HG03097 (cell line): ENCODE measurements at regions not wholly inside any gene's neighbourhood (a gene's known extent, or its start where the extent isn't known, plus 50 kb on each side); places are given as distances from the start of the nearest gene placed in this dataset.

Experiments used
- ATAC-seq: cut with Tn5 transposase; IDR thresholded peaks from one replicate; pipeline ENCODE4 v1.9.1; 2021; ENCODE audit not compliant: unreplicated experiment, low FRiP score

- ATAC-seq: no peak
Observed at GRCh38 chr18:30566877-30567276, 475.7 kb downstream of the DSC3 start.

DNA sequence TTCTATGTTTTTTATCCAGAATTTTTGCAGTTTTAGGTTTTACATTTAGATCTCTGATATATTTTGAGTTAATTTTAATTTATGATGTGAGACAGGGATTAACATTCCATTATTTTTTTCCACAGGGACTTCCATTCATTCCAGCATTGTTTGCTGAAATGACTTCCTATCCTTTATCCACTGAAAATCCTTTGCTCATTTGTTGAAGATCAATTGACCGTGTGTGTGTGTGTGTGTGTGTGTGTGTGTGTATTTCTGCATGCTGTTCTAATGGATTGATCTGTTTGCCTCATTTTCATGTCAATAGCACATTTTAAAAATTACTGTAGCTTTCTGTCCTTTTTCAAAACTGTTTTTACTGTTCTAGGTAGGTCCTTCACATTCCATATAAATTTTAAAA is 480.3 kb downstream of the DSC3 start:
- ATAC-seq: no peak

- ATAC-seq: no peak
Observed at GRCh38 chr18:30556112-30556511, 486.4 kb downstream of the DSC3 start.

- ATAC-seq: no peak
Observed at GRCh38 chr18:30545393-30545792, 497.1 kb downstream of the DSC3 start.

GRCh38 chr18:30544141-30544540 is 498.4 kb downstream of the DSC3 start:
- ATAC-seq: no peak

DNA sequence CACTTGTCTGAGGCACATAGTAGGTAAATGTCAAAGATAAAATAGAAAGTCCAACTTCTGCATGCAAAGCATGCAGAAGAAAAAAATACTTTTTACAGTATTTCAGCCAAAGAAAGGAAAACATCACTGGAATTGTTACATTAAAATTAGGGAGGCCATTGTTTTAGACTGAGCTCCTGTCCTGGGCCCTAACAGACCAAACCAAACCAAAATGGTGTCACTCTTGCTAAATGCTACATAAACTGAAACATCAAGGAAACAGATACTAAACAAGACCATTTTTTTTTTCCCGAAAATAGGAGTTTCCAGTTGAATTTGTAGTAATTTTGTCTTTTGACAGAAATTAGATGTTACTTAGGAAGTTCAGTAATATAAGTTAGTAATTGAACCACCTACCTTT is 508.8 kb downstream of the DSC3 start:
- ATAC-seq: no peak

DNA sequence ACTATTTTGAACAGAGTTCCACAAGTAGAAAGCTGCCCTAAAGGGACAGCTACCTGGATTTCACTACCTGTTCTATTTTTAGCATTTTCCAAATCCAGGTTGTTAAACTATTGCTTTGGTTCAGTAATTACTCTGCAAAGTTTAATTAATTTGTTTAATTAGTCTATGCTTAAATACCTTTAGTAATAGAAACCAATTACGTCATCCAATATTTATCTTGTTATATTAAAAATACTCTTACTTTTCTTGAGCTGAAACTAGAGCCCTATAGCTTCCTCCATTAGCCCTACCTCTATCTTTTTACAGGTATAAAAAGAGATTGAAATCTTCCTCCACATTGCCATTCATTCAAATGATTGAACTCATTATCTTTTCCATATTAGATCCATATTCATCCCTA is 514.6 kb downstream of the DSC3 start:
- no peak for ATAC-seq

DNA sequence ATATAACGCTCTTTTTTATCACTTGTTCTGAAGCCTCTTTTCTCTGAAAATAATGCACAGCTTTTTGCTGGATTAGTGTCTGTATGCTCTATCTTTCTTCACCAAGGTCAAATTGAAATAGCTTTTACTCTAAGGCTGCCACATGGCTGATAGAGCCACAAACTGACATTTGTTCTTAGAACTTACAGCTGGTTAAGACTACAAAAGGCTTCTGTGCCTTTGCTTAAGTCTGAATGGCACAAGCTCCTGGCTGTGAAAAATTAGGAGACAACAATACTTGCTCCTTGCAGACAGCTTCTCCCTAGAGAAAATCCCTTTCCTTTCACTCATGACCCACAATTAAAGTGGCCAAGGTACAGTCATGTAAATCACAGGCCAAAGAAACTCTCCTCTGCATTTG is 515.3 kb downstream of the DSC3 start:
- no peak for ATAC-seq

- ATAC-seq: no peak
Observed at GRCh38 chr18:30522288-30522929, 520.1 kb downstream of the DSC3 start.

GRCh38 chr18:30514059-30514458 is 528.5 kb downstream of the DSC3 start:
- ATAC-seq: no peak

- no peak for ATAC-seq
Observed at GRCh38 chr18:30512872-30513271, 529.7 kb downstream of the DSC3 start.

DNA sequence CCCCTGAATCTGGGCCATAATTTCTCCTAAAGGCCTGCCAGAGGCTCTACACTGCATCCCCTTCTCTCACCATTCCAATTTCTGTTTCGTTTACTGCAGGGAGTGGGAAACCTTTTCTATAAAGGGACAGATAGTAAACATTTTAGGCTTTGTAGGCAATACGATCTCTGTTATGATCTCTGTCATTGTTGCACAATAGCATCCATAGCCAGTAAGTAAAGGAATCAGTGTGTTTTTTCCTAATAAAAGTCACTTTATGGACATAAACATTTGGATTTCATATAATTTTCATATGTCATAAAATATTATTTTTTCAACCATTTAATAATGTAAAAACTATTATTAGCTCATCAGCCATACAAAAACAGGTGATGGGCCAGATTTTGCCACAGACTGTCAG is 531.7 kb downstream of the DSC3 start:
- no peak for ATAC-seq

- no peak for ATAC-seq
Observed at GRCh38 chr18:30501594-30501993, 540.9 kb downstream of the DSC3 start.

DNA sequence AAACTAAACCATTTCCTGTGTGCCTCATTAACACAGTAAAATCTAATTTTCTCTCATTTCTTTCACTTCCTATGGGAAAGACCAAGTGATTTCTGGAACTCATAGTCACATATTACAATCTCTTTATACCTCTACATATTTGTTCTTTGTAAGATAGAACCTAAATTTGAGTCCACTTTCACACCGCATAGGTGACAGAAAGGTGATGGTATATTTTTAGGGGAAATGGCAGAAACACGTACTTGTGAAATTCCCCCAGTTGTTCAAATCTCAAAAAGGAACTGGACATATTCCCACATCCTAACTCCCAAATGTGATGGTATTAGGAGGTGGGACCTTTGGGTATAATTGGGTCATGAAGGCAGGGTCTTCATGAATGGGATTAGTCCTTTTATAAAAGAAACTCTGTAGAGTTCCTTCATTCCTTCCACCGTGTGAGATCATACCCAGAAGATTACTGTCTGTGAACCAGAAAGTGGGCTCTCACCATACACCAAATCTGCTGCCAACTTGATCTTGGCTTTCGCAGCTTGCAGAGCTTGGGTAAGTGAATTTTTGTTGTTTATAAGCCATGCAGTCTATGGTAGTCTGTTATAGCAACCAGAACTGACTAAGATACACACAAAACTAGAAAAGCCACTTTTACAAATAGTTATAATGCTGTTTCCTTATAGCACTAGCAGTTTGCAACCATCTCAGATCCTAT is 542.1 kb downstream of the DSC3 start:
- ATAC-seq: no peak

GRCh38 chr18:30499721-30500120 is 542.8 kb downstream of the DSC3 start:
- no peak for ATAC-seq

DNA sequence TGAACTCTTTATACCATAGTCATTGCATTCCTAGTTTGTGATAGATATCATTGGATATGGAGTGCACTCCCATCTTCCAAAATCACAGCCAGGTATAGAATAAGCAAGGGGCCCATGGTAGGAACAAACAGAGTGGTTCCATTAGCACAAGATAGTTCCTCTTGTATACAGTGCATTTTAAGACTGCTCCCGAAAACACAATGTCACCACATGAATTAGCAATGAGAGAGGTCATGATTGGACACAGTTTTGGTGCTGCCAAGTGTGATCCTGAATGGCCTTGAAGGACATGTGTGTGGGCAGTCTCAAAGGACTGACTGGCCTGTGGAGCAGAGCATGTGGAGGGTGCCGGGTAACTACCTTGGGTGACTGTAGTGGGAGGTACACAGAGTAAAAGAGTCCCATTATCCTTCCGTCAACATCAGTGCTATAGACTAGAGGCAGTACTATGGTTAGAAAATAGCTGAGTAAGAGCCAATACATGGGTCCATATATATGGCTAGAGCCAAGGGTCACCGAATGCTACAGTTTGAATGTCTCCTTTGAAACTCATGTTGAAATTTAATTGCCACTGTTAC is 549.9 kb downstream of the DSC3 start:
- ATAC-seq: no peak

DNA sequence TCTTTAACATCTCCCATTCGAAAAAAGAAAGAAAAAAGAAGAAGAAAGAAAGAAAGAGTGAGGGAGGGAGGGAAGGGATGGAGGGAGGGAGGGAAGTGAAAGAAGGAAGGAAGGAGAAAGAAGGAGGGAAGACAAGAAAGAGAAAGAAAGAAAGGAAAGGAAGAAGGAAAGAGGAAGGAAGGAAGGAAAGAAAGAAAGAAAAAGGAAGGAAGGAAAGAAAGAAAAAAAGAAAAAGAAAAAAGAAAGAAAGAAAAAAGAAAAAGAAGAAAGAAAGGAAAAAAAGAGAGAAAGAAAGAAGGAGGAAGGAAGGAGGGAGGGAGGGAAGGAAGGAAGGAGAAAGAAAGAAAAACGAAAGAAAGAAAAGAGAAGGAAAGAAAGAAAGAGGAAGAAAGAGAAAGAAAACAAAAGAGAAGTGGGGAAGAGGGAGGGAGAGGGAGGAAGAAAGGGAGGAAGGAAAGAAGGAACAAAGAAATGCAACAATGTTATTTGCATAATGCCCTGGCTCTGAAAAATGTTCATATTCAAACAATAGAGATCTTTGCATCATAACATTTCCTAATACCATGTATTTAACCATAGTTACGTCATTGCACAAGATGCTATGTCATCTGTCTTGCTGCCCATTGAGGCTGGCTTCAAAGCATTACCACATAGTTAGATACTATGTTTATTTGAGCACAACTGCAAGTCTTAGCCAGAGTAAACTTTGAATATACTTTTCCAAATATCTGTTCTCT is 550.6 kb downstream of the DSC3 start:
- ATAC-seq: no peak

- no peak for ATAC-seq
Observed at GRCh38 chr18:30489890-30490643, 552.5 kb downstream of the DSC3 start.

DNA sequence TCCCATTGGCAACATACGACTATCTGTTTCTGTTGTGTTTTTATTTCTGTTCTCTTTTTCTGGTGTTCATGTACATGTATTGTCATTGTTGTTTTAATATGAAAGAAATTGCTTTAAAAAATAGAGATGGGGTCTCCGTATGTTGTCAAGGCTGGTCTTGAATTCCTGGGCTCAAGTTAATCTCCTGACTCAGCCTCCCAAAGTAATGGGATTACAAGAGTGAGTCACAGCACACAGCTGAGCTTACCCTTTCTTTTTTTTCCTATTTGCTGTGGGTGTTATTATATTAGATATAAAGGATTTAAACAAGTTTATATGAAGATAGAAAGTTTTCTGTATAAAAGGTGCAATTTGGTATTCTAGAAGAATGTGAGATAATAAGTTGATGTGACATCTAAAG is 554.6 kb downstream of the DSC3 start:
- no peak for ATAC-seq

DNA sequence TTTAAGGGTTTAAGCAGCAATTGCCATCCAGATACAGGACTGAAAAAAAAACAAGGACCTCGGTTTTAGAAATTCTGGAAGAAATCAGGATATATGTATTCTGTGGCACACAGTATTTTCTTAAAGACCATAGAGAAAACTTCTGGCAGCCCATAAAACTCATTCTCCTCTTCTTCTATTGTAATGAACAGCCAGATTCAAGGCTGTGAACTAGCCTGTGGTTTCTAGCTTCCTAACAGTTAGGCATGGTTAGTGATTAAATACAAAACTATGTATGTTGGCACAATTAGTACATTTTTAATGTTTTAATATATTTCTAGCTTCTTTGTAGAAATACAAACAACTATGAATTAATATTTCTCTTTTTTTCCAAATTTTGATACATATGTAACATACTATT is 555.7 kb downstream of the DSC3 start:
- ATAC-seq: no peak

- no peak for ATAC-seq
Observed at GRCh38 chr18:30485078-30485477, 557.5 kb downstream of the DSC3 start.
